ENCODE measurements at regions not wholly inside any gene's neighbourhood (a gene's known extent, or its start where the extent isn't known, plus 50 kb on each side); places are given as distances from the start of the nearest gene placed in this dataset.
"Not testable (repeated sequence)": the region's sequence is repeated elsewhere in the genome, so short reads cannot be mapped to it uniquely, and the experiment has no call there.

DNA sequence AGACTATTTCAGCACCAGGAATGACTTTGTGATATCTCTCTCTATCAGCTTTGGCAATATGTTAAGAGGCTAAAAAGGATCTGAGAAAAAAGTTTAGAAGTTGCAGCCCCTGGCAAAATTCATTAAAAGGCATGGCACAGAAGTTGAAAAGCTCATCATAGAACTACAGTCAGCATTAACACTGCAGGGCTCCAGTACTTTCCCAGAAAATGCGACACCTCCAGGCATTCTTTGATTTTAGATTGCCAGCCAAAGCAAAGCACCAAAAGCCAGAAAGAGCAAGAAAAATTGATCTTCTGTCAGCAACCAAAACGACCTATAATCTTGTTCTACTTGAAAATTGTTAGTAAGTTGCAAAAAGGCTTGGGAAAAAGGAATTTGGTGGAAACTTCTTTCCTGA lies 713.5 kb downstream of the FSCB start:
- no peaks in the 10 kb centered on the region for H3K27me3 ChIP-seq (replicated peaks)
- TF ChIP-seq, protein P1, sequence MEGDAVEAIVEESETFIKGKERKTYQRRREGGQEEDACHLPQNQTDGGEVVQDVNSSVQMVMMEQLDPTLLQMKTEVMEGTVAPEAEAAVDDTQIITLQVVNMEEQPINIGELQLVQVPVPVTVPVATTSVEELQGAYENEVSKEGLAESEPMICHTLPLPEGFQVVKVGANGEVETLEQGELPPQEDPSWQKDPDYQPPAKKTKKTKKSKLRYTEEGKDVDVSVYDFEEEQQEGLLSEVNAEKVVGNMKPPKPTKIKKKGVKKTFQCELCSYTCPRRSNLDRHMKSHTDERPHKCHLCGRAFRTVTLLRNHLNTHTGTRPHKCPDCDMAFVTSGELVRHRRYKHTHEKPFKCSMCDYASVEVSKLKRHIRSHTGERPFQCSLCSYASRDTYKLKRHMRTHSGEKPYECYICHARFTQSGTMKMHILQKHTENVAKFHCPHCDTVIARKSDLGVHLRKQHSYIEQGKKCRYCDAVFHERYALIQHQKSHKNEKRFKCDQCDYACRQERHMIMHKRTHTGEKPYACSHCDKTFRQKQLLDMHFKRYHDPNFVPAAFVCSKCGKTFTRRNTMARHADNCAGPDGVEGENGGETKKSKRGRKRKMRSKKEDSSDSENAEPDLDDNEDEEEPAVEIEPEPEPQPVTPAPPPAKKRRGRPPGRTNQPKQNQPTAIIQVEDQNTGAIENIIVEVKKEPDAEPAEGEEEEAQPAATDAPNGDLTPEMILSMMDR (IDR thresholded peaks at IDR 0.05; ENCODE audit: low read depth, low read length, missing control alignments), result no peak
- no peak for DNase-seq
- H3K4me3 ChIP-seq (ENCODE audit: low read depth, low read length), result no peak overlapping the region
- H3K36me3 ChIP-seq (replicated peaks), result no peaks in the 10 kb centered on the region
- H3K27ac ChIP-seq, result no peak overlapping the region
- in situ Hi-C loops (cut with HindIII; ENCODE audit: low pct_ligation_motif_present, low sequenced_read_pairs), result no loop called here

DNA sequence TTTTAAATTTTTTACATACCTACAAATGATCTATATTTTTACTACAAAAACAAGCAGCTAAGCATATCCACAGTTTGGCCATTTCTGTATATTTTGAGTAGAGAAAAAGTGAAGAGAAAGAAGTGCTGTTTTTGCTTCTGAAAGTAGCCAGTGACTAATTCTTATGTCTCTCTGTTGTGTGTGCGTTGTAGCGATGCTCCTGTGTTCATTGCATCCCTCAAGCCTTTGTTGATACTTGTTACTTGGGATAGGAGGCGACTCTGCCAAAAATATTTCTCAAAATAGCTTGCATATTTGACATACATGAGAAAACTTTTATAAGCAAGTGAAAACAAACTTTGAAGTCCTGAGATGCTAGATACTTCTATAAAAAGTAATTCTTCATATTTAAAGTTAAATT lies 714.1 kb downstream of the FSCB start:
- Histone ChIP-seq H3K36me3 (replicated peaks) (no peaks in the 10 kb centered on the region), H3K27ac (no peak overlapping the region), H3K4me3 (ENCODE audit: low read depth, low read length) (no peak overlapping the region), H3K27me3 (replicated peaks) (no peaks in the 10 kb centered on the region)
- in situ Hi-C loops (cut with HindIII; ENCODE audit: low pct_ligation_motif_present, low sequenced_read_pairs), result no loop called here
- TF ChIP-seq, protein P1 (IDR thresholded peaks at IDR 0.05; ENCODE audit: low read depth, low read length, missing control alignments), result no peak
- no peak for DNase-seq

DNA sequence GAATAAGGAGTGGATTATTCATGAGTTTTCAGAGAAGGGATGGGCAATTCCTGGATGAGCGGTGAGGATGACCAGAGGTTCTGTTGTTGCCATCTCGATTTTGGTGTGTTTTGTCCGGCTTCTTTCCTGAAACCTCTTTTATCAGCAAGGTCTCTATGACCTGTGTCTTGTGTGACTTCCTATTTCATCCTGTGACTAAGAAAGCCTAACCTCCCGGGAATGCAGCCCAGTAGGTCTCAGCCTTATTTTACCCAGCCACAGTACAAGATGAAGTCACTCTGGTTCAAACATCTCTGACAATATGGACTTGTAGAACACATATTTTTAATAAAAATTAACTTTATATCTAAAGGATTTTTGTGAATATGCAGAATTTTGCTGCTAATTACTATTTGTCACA lies 716.4 kb downstream of the FSCB start:
- TF ChIP-seq, protein P1 (IDR thresholded peaks at IDR 0.05; ENCODE audit: low read depth, low read length, missing control alignments), result no peak
- in situ Hi-C loops (cut with HindIII; ENCODE audit: low pct_ligation_motif_present, low sequenced_read_pairs), result no loop called here

DNA sequence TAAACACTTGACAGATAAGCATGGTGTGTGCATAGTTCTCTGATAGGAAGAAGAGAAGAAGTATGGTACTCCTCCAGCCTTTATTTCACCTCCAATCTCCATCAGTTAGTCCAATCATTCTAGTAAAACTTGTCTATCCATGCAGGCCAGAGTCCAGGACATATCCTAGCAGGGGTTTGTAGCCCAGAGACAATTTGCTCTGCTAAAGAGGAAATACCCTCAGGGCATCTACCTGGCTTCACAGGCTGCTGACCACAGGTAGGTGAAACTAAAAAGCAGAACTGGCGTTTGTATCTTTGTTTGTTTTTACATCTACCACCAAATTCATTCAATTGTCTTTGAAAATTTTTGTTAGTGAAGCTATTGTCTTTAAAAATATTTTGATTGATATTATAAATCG lies 717.6 kb downstream of the FSCB start:
- Histone ChIP-seq H3K4me3 (ENCODE audit: low read depth, low read length) (no peak overlapping the region), H3K27me3 (replicated peaks) (no peaks in the 10 kb centered on the region), H3K36me3 (replicated peaks) (no peaks in the 10 kb centered on the region), H3K27ac (no peak overlapping the region)
- no peak for DNase-seq
- in situ Hi-C loops (cut with HindIII; ENCODE audit: low pct_ligation_motif_present, low sequenced_read_pairs), result no loop called here
- TF ChIP-seq, protein P1 (IDR thresholded peaks at IDR 0.05; ENCODE audit: low read depth, low read length, missing control alignments), result no peak

More for the DNA sequence above, 716.4 kb downstream of the FSCB start:
- DNase-seq, result no peak
- Histone ChIP-seq H3K27ac (no peak overlapping the region), H3K36me3 (replicated peaks) (no peaks in the 10 kb centered on the region), H3K27me3 (replicated peaks) (no peaks in the 10 kb centered on the region), H3K4me3 (ENCODE audit: low read depth, low read length) (no peak overlapping the region)

DNA sequence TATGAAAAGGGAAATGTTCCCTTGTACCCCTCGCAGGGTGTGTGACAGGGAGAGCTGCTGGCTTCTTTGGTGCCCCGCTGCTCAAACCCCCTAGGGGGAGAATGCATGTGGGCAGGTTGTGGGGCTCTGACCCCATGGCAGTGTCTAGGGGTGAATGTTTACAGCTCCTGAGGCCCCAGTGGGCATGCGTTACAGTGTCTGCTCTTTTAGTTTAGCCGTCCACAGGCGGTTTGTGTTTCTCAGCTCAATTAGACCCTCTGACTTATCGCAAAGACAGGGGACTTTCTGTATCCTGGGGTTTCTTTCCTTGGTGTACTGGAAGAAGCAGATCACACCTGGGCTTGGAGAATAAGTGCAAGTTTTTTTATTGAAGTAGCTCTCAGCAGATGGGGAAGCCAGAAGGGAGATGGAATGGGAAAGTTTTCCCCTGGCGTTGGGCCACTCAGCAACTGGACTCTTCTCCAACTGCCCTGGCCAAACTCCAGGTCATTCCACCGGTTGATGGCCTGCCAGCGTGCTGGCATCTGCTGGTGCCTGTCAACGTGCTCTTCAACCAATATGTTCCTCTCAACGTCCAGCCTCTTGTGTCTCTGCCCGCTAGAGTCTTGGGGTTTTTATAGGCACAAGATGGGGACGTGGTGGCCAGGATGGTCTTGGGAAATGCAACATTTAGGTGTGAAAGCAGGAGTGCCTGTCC lies 720.9 kb downstream of the FSCB start:
- in situ Hi-C loops (cut with HindIII; ENCODE audit: low pct_ligation_motif_present, low sequenced_read_pairs), result no loop called here
- no peak overlapping the region for H3K27ac ChIP-seq
- H3K4me3 ChIP-seq (ENCODE audit: low read depth, low read length), result no peak overlapping the region
- no peaks in the 10 kb centered on the region for H3K27me3 ChIP-seq (replicated peaks)
- DNase-seq, result no peak
- TF ChIP-seq, protein P1 (IDR thresholded peaks at IDR 0.05; ENCODE audit: low read depth, low read length, missing control alignments), result no peak
- H3K36me3 ChIP-seq (replicated peaks), result no peaks in the 10 kb centered on the region

DNA sequence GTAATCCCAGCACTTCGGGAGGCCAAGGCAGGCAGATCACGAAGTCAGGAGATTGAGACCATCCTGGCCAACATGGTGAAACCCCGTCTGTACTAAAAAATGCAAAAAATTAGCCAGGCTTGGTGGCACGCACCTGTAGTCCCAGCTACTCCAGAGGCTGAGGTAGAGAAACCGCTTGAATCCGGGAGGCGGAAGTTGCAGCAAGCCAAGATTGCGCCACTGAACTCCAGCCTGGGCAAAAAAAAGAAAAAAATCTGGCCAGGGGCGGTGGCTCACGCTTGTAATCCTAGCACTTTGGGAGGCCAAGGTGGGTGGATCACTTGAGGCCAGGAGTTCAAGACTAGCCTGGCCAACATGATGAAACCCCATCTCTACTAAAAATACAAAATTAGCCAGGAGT lies 722.7 kb downstream of the FSCB start:
- in situ Hi-C loops (cut with HindIII; ENCODE audit: low pct_ligation_motif_present, low sequenced_read_pairs); H3K4me3 ChIP-seq (ENCODE audit: low read depth, low read length); H3K27me3 ChIP-seq (replicated peaks); H3K36me3 ChIP-seq (replicated peaks); DNase-seq; H3K27ac ChIP-seq: not testable (repeated sequence)
